D721Med (cell line): ENCODE measurements at regions not wholly inside any gene's neighbourhood (a gene's known extent, or its start where the extent isn't known, plus 50 kb on each side); places are given as distances from the start of the nearest gene placed in this dataset.

ENCODE experiments used
- DNase-seq: peaks from one replicate; pipeline ENCODE4 v3.0.0; 2011; ENCODE audit warnings: low spot score; ENCODE audit not compliant: insufficient read length
- FAIRE-seq: peaks from 2 replicates; lab custom pipeline; 2011; peaks lifted over from hg19 to GRCh38; lab: Jason Lieb, UNC
- TF ChIP-seq, protein P1 (sequence below): IDR thresholded peaks from 2 replicates; pipeline ENCODE4 v1.5.1; 2012; ENCODE audit warnings: mild to moderate bottlenecking, control low read depth; ENCODE audit not compliant: insufficient read depth; ENCODE audit errors: missing control alignments

- TF ChIP-seq, protein P1, sequence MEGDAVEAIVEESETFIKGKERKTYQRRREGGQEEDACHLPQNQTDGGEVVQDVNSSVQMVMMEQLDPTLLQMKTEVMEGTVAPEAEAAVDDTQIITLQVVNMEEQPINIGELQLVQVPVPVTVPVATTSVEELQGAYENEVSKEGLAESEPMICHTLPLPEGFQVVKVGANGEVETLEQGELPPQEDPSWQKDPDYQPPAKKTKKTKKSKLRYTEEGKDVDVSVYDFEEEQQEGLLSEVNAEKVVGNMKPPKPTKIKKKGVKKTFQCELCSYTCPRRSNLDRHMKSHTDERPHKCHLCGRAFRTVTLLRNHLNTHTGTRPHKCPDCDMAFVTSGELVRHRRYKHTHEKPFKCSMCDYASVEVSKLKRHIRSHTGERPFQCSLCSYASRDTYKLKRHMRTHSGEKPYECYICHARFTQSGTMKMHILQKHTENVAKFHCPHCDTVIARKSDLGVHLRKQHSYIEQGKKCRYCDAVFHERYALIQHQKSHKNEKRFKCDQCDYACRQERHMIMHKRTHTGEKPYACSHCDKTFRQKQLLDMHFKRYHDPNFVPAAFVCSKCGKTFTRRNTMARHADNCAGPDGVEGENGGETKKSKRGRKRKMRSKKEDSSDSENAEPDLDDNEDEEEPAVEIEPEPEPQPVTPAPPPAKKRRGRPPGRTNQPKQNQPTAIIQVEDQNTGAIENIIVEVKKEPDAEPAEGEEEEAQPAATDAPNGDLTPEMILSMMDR: no peak
- FAIRE-seq: no peak
- no peak for DNase-seq
Observed at GRCh38 chr17:45702666-45703266, 81.4 kb upstream of the CRHR1 start.

DNA sequence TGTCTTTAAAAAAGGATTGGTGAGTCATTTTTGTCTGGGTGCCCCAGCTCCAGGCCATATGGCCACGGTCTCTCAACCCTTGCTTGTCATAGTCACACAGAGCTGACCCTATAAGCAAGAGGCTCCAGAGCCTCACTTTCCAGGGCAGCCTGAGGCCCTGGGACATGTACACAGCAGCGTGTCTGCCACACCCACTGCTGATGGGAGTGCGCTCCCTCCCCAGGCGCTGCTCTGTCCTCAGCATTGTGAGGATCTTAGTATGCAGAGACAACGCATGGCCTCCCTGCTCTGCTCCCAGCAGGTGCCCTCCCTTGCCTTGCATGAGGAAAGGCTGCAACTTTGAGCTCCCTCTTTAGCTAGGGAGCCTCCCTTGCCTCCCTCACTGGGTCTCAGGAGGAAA lies 80.8 kb upstream of the CRHR1 start:
- FAIRE-seq (no peak), DNase-seq (no peak)
- TF ChIP-seq, protein P1: no peak

- DNase-seq (no peak), FAIRE-seq (no peak)
- TF ChIP-seq, protein P1: no peak
Observed at GRCh38 chr17:45703806-45704205, 80.3 kb upstream of the CRHR1 start.

GRCh38 chr17:45704251-45704650 lies 79.9 kb upstream of the CRHR1 start:
- no peak for FAIRE-seq
- TF ChIP-seq, protein P1: no peak
- no peak for DNase-seq

DNA sequence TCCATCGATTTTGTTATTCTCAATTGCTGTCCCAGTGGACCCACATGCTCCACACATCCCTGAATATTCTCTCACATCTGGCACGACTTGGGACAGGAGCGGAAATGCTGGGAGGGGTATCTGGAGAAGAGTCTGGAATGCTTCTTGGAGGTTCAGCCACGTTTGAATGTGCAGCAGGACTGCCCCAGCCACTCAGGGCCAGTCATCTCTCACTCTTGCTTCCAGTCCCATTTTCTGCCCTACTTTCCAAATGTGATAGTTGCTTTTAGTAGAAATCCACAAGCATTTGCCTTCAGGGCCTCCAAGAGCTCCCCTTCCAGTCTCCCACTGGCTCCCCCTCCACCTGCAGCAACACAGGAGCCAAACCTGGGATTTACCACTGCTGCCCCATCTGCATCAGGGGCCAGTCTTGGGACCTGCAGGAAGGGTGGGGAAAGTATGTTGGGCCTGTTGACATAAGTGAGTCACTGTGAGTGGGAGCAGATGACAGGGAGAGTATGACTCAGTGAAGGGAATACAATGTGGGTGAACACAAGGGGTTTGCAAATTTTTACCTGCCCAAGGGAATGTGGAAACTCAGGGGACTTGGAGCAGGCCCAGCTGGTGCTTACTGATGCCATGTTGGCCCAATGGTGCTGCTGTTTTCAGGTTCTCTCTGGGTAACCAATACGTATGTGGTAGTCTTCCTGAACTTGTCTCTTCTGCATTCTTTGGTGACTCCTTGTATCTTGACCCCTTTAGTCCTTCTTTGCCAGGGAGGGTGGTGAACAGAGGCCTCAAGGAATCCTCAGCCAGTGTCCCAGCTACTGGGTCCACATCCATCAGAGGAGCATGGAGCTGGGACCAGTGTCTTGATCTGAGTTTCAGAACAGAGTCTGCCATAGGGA lies 78.8 kb upstream of the CRHR1 start:
- TF ChIP-seq, protein P1: no peak
- DNase-seq (no peak), FAIRE-seq (no peak)

- DNase-seq (no peak), FAIRE-seq (no peak)
- TF ChIP-seq, protein P1: no peak
Observed at GRCh38 chr17:45706033-45706432, 78.1 kb upstream of the CRHR1 start.

DNA sequence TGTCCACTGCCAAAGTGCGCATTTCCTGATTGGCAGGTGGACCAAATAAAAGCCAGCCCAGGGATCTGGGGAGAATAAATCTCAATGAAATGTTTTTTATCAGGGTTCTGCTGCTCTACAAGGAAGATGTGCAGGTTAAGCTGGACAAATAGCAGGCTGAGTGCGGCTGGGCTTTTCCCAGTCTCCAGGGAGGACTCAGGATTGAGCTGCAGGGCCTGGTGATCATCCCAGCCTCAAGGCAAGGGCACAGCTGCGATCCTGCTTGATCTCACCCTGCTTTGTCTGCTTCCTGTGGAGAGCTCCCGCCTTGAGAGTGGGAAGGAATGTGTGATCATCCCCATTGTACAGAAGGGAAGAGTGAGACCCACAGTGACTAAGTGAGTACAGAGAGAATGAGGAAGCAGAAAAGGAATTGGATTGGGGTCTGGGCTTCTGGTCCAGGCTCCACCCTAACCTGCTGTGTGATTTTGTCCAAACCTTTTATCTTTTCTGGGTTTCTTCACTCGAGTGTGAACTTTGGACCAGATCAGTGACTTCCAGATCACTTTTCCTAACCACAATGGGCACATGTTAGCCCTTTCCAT lies 75.3 kb upstream of the CRHR1 start:
- DNase-seq (no peak), FAIRE-seq (no peak)
- TF ChIP-seq, protein P1: no peak
